NCI-H446 treated with DMSO at 0.1 percent for 48 hours (cell line): ENCODE measurements at regions not wholly inside any gene's neighbourhood (a gene's known extent, or its start where the extent isn't known, plus 50 kb on each side); places are given as distances from the start of the nearest gene placed in this dataset.

Source experiments
- DNase-seq: peaks from one replicate; lab custom pipeline; 2025; lab: John Stamatoyannopoulos, UW

DNA sequence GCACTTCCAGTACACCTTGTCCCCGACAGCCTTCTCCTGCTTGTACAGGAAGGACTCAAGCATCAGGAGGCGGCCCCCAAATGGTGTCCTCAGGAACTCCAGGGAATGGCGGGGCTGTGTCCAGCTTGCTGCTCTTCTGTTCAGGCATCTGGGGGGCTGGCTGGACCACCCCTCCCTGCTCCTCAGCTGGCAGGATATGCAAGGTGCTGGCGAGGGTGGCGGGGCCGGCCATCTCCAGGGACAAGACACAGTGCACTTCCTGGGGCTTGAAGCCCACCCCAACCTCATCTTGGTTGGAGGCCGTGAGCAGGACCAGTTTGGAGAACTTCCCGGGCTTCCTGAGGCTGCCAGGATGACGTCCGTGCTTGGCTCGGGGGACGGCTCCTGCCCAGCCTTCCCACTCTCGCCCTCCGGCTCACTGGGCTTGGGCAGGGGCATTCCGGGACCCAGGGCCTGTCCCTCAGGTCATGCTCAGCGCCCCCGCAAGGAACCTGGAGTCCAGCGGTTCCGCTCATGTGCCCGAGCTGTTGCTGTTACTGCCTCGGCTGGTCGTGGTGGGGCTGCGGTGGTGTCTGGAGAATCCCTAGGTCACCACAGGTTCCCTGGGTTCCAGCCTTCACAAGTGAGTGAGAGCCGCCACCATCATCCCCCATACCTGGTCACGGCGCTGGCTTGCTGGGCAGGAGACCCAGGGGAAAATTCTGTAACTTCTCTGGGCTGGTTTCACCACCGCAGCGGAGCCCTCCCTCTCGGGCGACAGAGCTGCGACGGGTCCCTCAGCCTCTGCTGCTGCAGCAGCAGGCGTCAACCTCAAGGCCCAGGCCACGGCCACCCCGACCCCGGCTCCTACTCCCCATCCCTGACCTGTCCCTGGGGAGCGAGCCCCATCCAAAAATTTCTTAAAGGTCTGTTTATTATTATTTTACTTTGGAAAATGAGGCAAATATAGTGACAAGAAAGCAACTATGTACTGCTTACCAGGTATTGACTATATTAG lies 82.8 kb upstream of the FXR1 start:
- no peak for DNase-seq

DNA sequence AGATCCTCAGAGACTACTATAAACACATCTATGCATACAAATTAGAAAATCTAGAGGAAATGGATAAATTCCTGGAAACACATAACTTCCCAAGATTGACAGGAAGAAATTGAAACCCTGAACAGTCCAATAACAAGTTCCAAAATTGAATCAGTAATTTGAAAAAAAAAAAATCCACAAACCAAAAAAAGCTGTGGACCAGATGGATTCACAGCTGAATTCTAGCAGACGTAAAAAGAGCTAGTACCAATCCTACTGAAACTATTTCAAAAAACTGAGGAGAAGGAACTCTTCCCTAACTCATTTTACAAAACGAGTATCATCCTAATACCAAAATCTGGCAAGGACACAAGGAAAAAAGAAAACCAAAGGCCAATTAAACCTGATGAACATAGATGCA lies 77.0 kb upstream of the FXR1 start:
- DNase-seq = no peak

DNA sequence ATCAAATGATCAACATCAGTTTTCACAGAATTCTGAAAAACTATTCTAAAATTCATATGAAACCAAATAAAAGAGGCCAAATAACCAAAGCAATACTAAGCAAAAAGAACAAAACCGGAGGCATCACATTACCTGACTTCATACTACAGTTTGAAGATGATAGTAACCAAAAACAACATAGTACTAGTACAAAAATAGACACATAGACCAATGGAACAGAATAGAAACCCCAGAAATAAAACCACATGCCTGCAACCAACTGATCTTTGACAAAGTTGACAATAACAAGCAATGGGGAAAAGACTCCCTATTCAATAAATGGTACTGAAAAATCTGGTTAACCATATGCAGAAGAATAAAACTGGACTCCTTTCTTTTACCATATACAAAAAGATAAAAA lies 75.7 kb upstream of the FXR1 start:
- no peak for DNase-seq

DNA sequence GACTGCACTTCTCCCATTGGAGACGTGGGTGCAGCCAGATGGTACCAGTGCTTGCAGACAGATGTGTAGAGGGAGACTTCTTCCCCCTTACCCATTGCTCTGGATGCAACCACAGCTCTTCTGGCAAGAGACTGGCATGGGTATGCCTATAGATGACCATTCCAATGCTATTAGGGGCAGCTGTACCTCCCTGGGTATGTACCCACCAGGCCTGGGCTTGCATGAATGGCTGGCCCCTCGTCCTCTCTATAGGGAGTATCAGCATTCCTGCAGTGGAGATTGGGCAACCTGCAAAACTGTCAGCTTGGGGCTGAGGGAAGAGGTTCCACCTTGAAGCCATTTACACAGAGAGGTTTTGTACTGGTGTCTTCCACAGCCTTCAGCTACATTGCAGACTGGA lies 57.6 kb upstream of the FXR1 start:
- DNase-seq = no peak

DNA sequence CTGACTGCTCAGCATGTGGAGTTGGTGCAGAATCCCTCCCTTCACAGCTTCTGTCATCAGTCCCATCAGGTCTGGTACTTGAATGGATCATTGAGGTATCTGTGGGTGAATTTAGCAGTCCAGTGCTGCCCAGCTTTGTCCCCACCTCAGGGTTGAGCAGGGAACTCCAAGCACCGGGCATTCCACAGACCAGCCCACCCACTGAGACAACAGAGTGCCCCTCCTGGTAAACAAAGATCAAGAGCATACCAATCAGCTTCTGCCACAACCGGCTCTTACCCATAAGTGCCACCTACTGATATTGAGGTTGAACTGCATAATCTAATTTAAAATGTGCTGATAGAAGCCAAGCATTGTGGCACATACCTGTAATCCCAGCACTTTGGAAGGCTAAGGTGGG lies 57.1 kb upstream of the FXR1 start:
- no peak for DNase-seq

DNA sequence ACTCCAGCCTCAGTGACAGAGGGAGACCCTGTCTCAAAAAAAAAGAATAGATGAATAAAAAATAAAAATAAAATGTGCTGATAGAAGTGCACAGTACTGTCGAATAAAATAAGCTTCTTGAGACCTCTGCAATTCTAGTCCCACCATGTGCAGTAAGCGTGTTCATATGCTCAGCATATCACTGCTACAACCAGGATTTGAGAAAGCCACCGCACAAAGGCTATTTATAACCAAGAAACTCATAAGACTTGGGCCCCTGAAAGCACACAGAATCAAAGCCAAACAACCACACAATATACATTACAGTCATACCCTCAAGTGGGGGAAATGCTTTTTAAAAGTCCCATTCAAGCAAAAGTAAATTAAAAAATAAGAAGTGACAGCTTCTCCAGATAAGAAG lies 56.5 kb upstream of the FXR1 start:
- no peak for DNase-seq

DNA sequence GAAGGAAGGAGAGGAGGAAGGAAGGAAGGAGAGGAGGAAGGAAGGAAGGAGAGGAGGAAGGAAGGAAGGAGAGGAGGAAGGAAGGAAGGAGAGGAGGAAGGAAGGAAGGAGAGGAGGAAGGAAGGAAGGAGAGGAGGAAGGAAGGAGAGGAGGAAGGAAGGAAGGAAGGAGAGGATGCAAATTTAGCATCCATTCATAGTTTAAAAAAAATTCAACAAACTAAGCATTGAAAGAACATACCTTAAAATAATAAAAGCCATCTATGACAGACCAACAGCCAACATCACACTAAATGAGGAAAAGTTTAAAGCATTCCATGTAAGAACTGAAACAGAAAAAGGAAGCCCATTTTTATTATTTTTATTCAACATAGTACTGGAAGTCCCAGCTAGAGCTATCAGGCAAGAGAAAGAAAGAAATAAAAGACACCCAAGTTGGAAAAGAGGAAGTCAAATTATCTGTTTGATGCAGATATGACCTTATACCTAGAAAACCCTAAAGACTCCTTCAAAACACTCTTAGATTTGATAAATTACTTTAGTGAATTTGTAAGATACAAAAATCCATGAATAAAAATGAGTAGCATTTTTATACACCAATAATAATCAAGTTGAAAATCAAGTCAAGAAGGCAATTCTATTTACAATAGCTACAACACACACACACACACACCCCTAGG lies 52.2 kb upstream of the FXR1 start:
- DNase-seq = no peak
